ENCODE measurements at regions not wholly inside any gene's neighbourhood (a gene's known extent, or its start where the extent isn't known, plus 50 kb on each side); places are given as distances from the start of the nearest gene placed in this dataset.

DNA sequence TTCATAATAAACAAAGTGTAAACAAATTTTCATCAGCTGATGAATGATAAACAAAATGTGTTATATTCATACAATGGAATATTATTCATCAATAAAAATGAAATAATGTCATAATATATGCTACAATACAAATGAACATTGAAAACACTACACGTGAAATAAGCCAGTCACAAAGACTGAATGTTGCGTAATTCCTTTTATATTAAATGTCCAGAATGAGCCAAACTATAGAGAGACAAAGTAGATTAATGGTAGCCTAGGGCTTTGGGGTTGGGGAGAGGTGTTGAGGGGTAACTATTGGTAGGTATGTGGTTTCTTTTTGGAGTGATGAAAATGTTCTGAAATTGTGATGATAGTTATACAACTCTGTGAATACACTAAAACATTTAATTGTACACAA lies 292.9 kb upstream of the PDZRN3 start:
- TF ChIP-seq, protein P1, sequence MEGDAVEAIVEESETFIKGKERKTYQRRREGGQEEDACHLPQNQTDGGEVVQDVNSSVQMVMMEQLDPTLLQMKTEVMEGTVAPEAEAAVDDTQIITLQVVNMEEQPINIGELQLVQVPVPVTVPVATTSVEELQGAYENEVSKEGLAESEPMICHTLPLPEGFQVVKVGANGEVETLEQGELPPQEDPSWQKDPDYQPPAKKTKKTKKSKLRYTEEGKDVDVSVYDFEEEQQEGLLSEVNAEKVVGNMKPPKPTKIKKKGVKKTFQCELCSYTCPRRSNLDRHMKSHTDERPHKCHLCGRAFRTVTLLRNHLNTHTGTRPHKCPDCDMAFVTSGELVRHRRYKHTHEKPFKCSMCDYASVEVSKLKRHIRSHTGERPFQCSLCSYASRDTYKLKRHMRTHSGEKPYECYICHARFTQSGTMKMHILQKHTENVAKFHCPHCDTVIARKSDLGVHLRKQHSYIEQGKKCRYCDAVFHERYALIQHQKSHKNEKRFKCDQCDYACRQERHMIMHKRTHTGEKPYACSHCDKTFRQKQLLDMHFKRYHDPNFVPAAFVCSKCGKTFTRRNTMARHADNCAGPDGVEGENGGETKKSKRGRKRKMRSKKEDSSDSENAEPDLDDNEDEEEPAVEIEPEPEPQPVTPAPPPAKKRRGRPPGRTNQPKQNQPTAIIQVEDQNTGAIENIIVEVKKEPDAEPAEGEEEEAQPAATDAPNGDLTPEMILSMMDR (conservative IDR thresholded peaks at IDR 0.05), result no peak
- TF ChIP-seq ZFX (IDR thresholded peaks at IDR 0.05), result no peak

Data from C4-2B (cell line).